GM12864 (cell line): ENCODE measurements at regions not wholly inside any gene's neighbourhood (a gene's known extent, or its start where the extent isn't known, plus 50 kb on each side); places are given as distances from the start of the nearest gene placed in this dataset.

ENCODE experiments used
- DNase-seq: peaks from one replicate; pipeline ENCODE4 v3.0.0-alpha.2; 2011; ENCODE audit warnings: low read depth
- H3K4me3 ChIP-seq: 2 replicates; pipeline ENCODE4 v1.5.1; 2011; ENCODE audit warnings: mild to moderate bottlenecking, low read depth, low read length, control low read depth
- TF ChIP-seq, protein P1 (sequence below): IDR thresholded peaks from 2 replicates; pipeline ENCODE4 v1.5.1; 2011; ENCODE audit warnings: low read depth, mild to moderate bottlenecking, moderate library complexity, low read length, control low read depth, inconsistent platforms; ENCODE audit errors: missing control alignments

DNA sequence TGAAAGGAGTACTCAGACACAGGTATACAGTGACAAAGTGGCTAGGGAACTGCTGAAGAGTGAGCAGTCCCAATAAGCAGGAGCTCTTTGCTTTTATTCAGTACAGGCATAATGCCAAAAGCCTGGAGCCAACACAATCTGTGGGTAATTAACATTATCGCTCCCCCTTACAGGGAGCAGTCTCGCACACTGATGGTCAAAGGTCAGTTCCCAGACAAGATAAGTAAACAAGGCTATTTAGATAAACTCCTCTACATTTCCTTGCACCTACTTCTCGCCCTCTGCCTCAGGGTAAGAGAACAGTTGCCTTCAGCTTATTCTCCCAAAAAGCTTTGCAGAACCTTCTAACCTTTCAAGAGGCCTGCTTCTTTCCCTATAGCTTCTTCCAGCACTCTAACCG lies 73.9 kb upstream of the TAF9B start:
- TF ChIP-seq, protein P1, sequence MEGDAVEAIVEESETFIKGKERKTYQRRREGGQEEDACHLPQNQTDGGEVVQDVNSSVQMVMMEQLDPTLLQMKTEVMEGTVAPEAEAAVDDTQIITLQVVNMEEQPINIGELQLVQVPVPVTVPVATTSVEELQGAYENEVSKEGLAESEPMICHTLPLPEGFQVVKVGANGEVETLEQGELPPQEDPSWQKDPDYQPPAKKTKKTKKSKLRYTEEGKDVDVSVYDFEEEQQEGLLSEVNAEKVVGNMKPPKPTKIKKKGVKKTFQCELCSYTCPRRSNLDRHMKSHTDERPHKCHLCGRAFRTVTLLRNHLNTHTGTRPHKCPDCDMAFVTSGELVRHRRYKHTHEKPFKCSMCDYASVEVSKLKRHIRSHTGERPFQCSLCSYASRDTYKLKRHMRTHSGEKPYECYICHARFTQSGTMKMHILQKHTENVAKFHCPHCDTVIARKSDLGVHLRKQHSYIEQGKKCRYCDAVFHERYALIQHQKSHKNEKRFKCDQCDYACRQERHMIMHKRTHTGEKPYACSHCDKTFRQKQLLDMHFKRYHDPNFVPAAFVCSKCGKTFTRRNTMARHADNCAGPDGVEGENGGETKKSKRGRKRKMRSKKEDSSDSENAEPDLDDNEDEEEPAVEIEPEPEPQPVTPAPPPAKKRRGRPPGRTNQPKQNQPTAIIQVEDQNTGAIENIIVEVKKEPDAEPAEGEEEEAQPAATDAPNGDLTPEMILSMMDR: no peak
- H3K4me3 ChIP-seq: no peak overlapping the region
- DNase-seq: no peak

DNA sequence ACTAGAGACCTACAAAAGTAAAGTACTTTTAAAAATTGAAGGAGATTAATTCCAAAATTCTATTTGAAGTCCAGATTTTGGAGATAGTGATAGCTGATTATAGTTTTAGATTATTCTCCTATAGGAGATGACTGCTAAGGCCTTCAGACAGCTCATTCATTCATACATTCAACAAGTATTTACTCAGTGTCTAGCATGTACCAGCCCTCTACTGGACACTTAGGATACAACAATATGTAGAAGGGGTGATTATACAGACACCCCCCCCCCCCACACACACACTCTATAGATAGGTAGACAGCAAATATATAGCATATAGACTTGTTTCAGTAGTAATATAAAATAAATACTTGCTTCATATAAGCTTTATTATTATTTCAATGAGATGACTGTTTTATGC lies 60.4 kb upstream of the TAF9B start:
- H3K4me3 ChIP-seq: no peak overlapping the region
- TF ChIP-seq, protein P1: peak; percentile 28
- peak; percentile 0 for DNase-seq
